DND-41 (cell line): ENCODE measurements at regions not wholly inside any gene's neighbourhood (a gene's known extent, or its start where the extent isn't known, plus 50 kb on each side); places are given as distances from the start of the nearest gene placed in this dataset.
"Not testable (repeated sequence)": the region's sequence is repeated elsewhere in the genome, so short reads cannot be mapped to it uniquely, and the experiment has no call there.

Experiments used
- CTCF ChIP-seq: IDR thresholded peaks from 2 replicates; pipeline ENCODE4 v1.5.1; 2012; ENCODE audit warnings: borderline replicate concordance, low read length, moderate library complexity, mild to moderate bottlenecking; ENCODE audit not compliant: poor library complexity, severe bottlenecking; ENCODE audit errors: extremely low read depth
- EZH2 ChIP-seq: IDR thresholded peaks from 3 replicates; pipeline ENCODE4 v1.6.1; 2012; ENCODE audit warnings: borderline replicate concordance, low read depth, mild to moderate bottlenecking, moderate library complexity, low read length, inconsistent platforms; ENCODE audit not compliant: severe bottlenecking

GRCh38 chr17:20666689-20667088, 87.2 kb downstream of the CDRT15L2 start:
- TF ChIP-seq CTCF, EZH2: not testable (repeated sequence)
